Adrenal gland (tissue), 5 donors: ENCODE measurements at regions not wholly inside any gene's neighbourhood (a gene's known extent, or its start where the extent isn't known, plus 50 kb on each side); places are given as distances from the start of the nearest gene placed in this dataset.

Experiments
- CTCF ChIP-seq, 6 experiments: fragments of 450-650 bp in 4 of 6; fragments of 200-600 bp in 2 of 6; sonication (generic) in 1 of 6; IDR thresholded peaks; 1 replicate in 5 of 6; 2 replicates in 1 of 6; pipeline versions ENCODE4 v1.5.1 to v1.8.0; 2016 to 2021; ENCODE audit warnings: antibody characterized with exemption in 6 of 6, mild to moderate bottlenecking in 2 of 6, moderate library complexity in 1 of 6
- POLR2A ChIP-seq, 2 donors: fragments of 450-650 bp; IDR thresholded peaks; one replicate each; pipeline ENCODE4 v1.6.1; 2017; ENCODE audit warnings: antibody characterized with exemption in 2 of 2, mild to moderate bottlenecking in 2 of 2, moderate library complexity in 1 of 2
- donor health status: DM: no; HTN: no; CAD: no.

- TF ChIP-seq CTCF (IDR thresholded peaks at IDR 0.05) (no peak), POLR2A (IDR thresholded peaks at IDR 0.05) (no peak)
These were observed 165.2 kb downstream of the IL15 start for GRCh38 chr4:141801558-141801957.
